DND-41 (cell line): ENCODE measurements at regions not wholly inside any gene's neighbourhood (a gene's known extent, or its start where the extent isn't known, plus 50 kb on each side); places are given as distances from the start of the nearest gene placed in this dataset.

Experiments used
- CTCF ChIP-seq: IDR thresholded peaks from 2 replicates; pipeline ENCODE4 v1.5.1; 2012; ENCODE audit warnings: borderline replicate concordance, low read length, moderate library complexity, mild to moderate bottlenecking; ENCODE audit not compliant: poor library complexity, severe bottlenecking; ENCODE audit errors: extremely low read depth
- EZH2 ChIP-seq: IDR thresholded peaks from 3 replicates; pipeline ENCODE4 v1.6.1; 2012; ENCODE audit warnings: borderline replicate concordance, low read depth, mild to moderate bottlenecking, moderate library complexity, low read length, inconsistent platforms; ENCODE audit not compliant: severe bottlenecking

DNA sequence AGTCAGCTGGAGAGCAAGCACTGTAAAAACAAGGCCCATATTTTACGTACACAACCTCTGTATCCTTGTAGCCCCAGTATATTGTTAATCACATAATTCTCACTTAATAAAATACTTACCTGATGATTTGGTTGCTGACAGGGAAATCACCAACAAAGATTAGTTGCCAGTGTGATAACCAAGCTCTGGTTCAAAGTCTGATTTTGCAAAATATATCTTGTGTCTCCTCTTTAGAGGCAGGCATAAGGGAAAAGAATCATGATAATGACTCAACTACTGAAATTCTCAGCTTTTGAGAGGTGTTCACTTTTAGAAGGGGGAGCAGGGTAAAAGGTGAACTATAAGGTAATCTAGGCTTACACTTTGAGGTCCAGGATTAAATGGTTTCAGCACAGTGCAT, 351.1 kb upstream of the CD180 start:
- TF ChIP-seq CTCF: no peak
- TF ChIP-seq EZH2: no peak
